Osteocyte (in vitro differentiated cells): ENCODE measurements at regions not wholly inside any gene's neighbourhood (a gene's known extent, or its start where the extent isn't known, plus 50 kb on each side); places are given as distances from the start of the nearest gene placed in this dataset.
"Not testable (repeated sequence)": the region's sequence is repeated elsewhere in the genome, so short reads cannot be mapped to it uniquely, and the experiment has no call there.

ENCODE experiments used
- DNase-seq: peaks from one replicate; pipeline ENCODE4 v3.0.0; 2021; ENCODE audit warnings: mixed read lengths; ENCODE audit not compliant: unreplicated experiment; ENCODE audit errors: extremely low spot score
- H3K27ac Mint-ChIP-seq: one replicate; pipeline ENCODE4 v1.8.0; 2021; ENCODE audit warnings: mild to moderate bottlenecking, mixed read lengths; ENCODE audit not compliant: unreplicated experiment
- H3K27me3 Mint-ChIP-seq: one replicate; pipeline ENCODE4 v1.8.0; 2021; ENCODE audit warnings: mixed read lengths; ENCODE audit not compliant: unreplicated experiment
- H3K36me3 Mint-ChIP-seq: one replicate; pipeline ENCODE4 v1.8.0; 2021; ENCODE audit warnings: mixed read lengths; ENCODE audit not compliant: unreplicated experiment
- H3K4me1 Mint-ChIP-seq: one replicate; pipeline ENCODE4 v1.8.0; 2021; ENCODE audit warnings: mixed read lengths; ENCODE audit not compliant: unreplicated experiment
- H3K4me3 Mint-ChIP-seq: one replicate; pipeline ENCODE4 v1.8.0; 2021; ENCODE audit warnings: mild to moderate bottlenecking, moderate library complexity, mixed read lengths; ENCODE audit not compliant: unreplicated experiment
- H3K9me3 Mint-ChIP-seq: one replicate; pipeline ENCODE4 v1.8.0; 2021; ENCODE audit warnings: mixed read lengths; ENCODE audit not compliant: unreplicated experiment
- CTCF ChIP-seq: fragments of 200-600 bp; sonication (generic); IDR thresholded peaks from 2 replicates; pipeline ENCODE4 v1.5.0; 2021; ENCODE audit warnings: antibody characterized with exemption, mild to moderate bottlenecking, moderate library complexity

GRCh38 chrX:65093658-65094057 is 117.4 kb upstream of the ZC4H2 start:
- Mint-ChIP-seq H3K27ac (no peak overlapping the region), H3K4me3 (no peak overlapping the region), H3K9me3 (peaks cover 39% of the 10 kb centered on the region), H3K36me3 (no peaks in the 10 kb centered on the region), H3K4me1 (no peaks in the 10 kb centered on the region), H3K27me3 (no peaks in the 10 kb centered on the region)
- no peak for TF ChIP-seq CTCF
- DNase-seq: no peak

DNA sequence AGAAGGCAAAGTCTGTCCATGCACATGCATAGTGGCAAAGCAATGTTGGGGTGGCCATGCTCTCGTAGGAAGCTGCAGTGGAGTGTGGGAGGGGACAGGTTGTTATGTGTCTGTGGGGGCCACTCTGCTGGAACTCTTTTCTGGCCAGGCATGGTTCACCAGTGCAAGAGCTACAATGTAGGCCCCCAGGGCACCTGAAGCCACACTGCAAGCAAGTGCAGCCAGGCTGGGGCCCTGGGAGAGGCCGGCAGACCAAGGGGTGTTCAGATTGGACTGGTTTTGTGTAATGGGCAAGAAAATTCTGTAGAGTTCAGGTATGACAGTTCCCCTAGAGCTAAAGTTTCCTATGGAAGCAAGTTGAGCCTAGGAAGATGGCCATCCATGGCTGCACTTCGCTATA is 97.0 kb upstream of the ZC4H2 start:
- no peaks in the 10 kb centered on the region for H3K36me3 Mint-ChIP-seq
- H3K27me3 Mint-ChIP-seq: no peaks in the 10 kb centered on the region
- peak; percentile 77 for DNase-seq
- H3K27ac Mint-ChIP-seq: no peak overlapping the region
- peaks cover 76% of the 10 kb centered on the region for H3K9me3 Mint-ChIP-seq
- H3K4me3 Mint-ChIP-seq: no peak overlapping the region
- TF ChIP-seq CTCF: no peak
- no peaks in the 10 kb centered on the region for H3K4me1 Mint-ChIP-seq

- no peak overlapping the region for H3K4me3 Mint-ChIP-seq
- no peaks in the 10 kb centered on the region for H3K36me3 Mint-ChIP-seq
- no peak overlapping the region for H3K27ac Mint-ChIP-seq
- H3K9me3 Mint-ChIP-seq: peaks cover 76% of the 10 kb centered on the region
- H3K4me1 Mint-ChIP-seq: no peaks in the 10 kb centered on the region
- TF ChIP-seq CTCF: no peak
- H3K27me3 Mint-ChIP-seq: no peaks in the 10 kb centered on the region
- DNase-seq: no peak
These were observed 96.3 kb upstream of the ZC4H2 start for GRCh38 chrX:65072590-65072989.

GRCh38 chrX:65058626-65059025 is 82.4 kb upstream of the ZC4H2 start:
- not testable (repeated sequence) for H3K36me3 Mint-ChIP-seq, H3K27me3 Mint-ChIP-seq, H3K4me3 Mint-ChIP-seq, H3K27ac Mint-ChIP-seq, DNase-seq, H3K4me1 Mint-ChIP-seq
- H3K9me3 Mint-ChIP-seq: peaks cover 27% of the 10 kb centered on the region

DNA sequence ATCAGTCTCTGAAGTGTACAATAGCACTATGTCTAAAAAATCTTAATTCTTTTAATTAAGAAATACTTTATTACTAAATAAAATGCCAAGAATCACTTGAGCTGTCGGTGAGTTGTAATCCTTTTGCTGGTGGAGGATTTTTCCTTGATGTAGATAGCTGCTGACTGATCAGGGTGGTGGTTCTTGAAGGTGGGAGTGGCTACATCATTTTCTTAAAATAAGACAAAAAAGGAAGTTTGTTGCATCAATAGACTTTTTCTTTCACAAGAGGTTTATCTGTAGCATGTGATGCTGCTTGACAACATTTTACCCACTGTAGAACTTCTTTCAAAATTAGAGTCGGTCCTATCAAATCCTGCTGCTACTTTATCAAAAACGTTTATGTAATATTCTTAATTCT is 68.8 kb upstream of the ZC4H2 start:
- Mint-ChIP-seq H3K4me1 (no peaks in the 10 kb centered on the region), H3K36me3 (no peaks in the 10 kb centered on the region), H3K27me3 (no peaks in the 10 kb centered on the region), H3K27ac (no peak overlapping the region), H3K4me3 (no peak overlapping the region), H3K9me3 (peaks cover 49% of the 10 kb centered on the region)
- no peak for DNase-seq
- TF ChIP-seq CTCF: no peak

- peak overlapping the region; percentile 76 for H3K27ac Mint-ChIP-seq
- H3K4me3 Mint-ChIP-seq: peak overlapping the region; percentile 78
- DNase-seq: no peak
- no peak for TF ChIP-seq CTCF
- peaks cover 1% of the 10 kb centered on the region for H3K4me1 Mint-ChIP-seq
- no peaks in the 10 kb centered on the region for H3K36me3 Mint-ChIP-seq
- H3K9me3 Mint-ChIP-seq: peaks cover 12% of the 10 kb centered on the region
- H3K27me3 Mint-ChIP-seq: no peaks in the 10 kb centered on the region
These were observed 59.2 kb upstream of the ZC4H2 start for GRCh38 chrX:65035446-65035770.
